VCaP (cell line): ENCODE measurements at regions not wholly inside any gene's neighbourhood (a gene's known extent, or its start where the extent isn't known, plus 50 kb on each side); places are given as distances from the start of the nearest gene placed in this dataset.
A peak's percentile ranks its signal among the peaks of the same experiment; 100 is the strongest.

Experiments used
- H3K27ac ChIP-seq: fragments of 450-650 bp; 2 replicates; pipeline ENCODE4 v1.5.1; 2017
- CTCF ChIP-seq: fragments of 450-650 bp; conservative IDR thresholded peaks from 2 replicates; pipeline ENCODE4 v1.5.1; 2017; ENCODE audit warnings: mild to moderate bottlenecking, moderate library complexity

- no peak overlapping the region for H3K27ac ChIP-seq
- TF ChIP-seq CTCF = no peak
Measured at GRCh38 chr13:27699952-27700351, 78.3 kb downstream of the POLR1D start.

GRCh38 chr13:27704681-27705080 lies 83.0 kb downstream of the POLR1D start:
- no peak for TF ChIP-seq CTCF

DNA sequence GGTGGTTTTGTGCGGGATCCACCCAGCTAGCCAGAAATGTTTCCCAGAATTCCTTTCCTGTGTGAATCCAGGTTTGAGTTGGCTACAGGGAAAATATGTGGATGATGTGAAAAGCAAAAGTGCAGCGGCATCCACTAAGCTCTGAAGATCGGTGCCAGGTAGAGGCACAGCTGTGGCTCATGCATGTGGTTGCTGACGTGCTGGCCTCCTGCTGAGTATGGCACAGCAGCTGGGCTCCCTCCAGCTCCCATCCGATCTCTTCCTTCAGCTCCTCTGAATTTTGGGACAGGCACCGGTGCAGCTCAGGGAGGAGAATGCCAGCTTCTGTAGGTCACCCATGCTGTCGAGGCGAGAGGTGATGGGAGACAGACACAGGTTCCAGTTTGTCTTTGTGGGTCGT lies 84.0 kb upstream of the GSX1 start:
- no peak for TF ChIP-seq CTCF
- H3K27ac ChIP-seq = peak overlapping the region; percentile 9; the same call in 1 of the 2 replicates

More at GRCh38 chr13:27704681-27705080, 83.0 kb downstream of the POLR1D start:
- H3K27ac ChIP-seq = no peak overlapping the region

GRCh38 chr13:27709779-27710178 lies 82.5 kb upstream of the GSX1 start:
- H3K27ac ChIP-seq = no peak overlapping the region
- no peak for TF ChIP-seq CTCF

GRCh38 chr13:27712421-27712820 lies 79.9 kb upstream of the GSX1 start:
- no peak overlapping the region for H3K27ac ChIP-seq
- no peak for TF ChIP-seq CTCF

GRCh38 chr13:27713767-27714166 lies 78.5 kb upstream of the GSX1 start:
- no peak overlapping the region for H3K27ac ChIP-seq
- TF ChIP-seq CTCF = no peak

- TF ChIP-seq CTCF = no peak
Measured at GRCh38 chr13:27721681-27722080, 70.6 kb upstream of the GSX1 start.

DNA sequence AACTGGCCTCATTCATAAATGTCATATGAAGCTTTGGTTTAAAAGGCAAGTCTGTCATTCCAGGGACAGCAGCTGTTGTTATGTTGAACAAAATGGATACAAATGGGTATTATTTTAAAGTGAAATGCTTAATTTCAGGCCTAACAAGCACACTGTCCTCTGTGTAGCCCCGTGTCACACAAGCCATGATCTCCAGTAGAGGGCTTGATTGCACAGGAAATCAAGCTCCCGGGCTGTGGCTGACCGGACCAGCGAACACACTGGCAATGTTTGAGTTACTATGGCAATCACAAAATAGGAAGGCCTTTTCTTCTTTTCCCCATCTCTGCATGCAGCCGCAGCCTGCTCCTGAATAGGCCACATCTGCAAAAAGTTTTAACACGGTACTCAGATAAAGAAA lies 64.0 kb upstream of the GSX1 start:
- no peak overlapping the region for H3K27ac ChIP-seq
- no peak for TF ChIP-seq CTCF

More at GRCh38 chr13:27721681-27722080, 70.6 kb upstream of the GSX1 start:
- H3K27ac ChIP-seq = no peak overlapping the region
